ENCODE measurements at regions not wholly inside any gene's neighbourhood (a gene's known extent, or its start where the extent isn't known, plus 50 kb on each side); places are given as distances from the start of the nearest gene placed in this dataset.

DNA sequence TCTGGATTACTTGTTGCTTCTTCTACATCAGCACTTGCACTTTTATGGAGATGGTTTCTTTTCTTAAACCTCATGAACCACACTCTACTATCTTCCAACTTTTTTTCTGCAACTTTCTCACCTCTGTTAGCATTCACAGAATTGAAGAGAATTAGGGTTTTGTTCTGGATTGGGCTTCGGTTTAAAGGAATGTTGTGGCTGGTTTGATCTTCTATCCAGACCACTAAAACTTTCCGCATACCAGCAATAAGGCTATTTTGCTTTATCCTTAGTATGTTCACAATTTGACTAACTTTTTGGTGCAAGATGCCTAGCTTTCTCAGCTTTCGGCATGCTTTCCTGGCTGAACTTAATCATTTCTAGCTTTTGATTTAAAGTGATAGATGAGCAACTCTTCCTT lies 666.7 kb upstream of the MIR17HG start (continued):
- TF ChIP-seq ZNF624 (tag by site-specific recombination; IDR thresholded peaks at IDR 0.05) (no peak), ZNF518A (tag by site-specific recombination; conservative IDR thresholded peaks at IDR 0.05; ENCODE audit: low read depth) (no peak)
- TF ChIP-seq, protein P1, sequence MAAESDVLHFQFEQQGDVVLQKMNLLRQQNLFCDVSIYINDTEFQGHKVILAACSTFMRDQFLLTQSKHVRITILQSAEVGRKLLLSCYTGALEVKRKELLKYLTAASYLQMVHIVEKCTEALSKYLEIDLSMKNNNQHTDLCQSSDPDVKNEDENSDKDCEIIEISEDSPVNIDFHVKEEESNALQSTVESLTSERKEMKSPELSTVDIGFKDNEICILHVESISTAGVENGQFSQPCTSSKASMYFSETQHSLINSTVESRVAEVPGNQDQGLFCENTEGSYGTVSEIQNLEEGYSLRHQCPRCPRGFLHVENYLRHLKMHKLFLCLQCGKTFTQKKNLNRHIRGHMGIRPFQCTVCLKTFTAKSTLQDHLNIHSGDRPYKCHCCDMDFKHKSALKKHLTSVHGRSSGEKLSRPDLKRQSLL (tag by site-specific recombination; IDR thresholded peaks at IDR 0.05): no peak

- Histone ChIP-seq H3K27ac (ENCODE audit: extremely low read depth, low read depth, low read length) (no peak overlapping the region), H3K36me3 (ENCODE audit: control insufficient read depth in 2 of 2, insufficient read depth in 1 of 2, low read length in 2 of 2) (no peaks in the 10 kb centered on the region), H3K9me3 (ENCODE audit: control insufficient read depth, insufficient read depth, low read depth, low read length) (no peaks in the 10 kb centered on the region), H3K4me1 (ENCODE audit: control insufficient read depth, insufficient read depth, low read length) (no peaks in the 10 kb centered on the region), H3K4me3 (ENCODE audit: low read depth, low read length) (no peak overlapping the region)
- ChIA-PET CTCF (interaction anchor here (0.6 kb wide), 1 partner anchor 183 kb away, joined by 4 read pairs; no protein-coding TSS in a partner anchor), POLR2A (no interaction called here)
- TF ChIP-seq FEZF1 (tag by site-specific recombination; IDR thresholded peaks at IDR 0.05) (no peak), ZNF449 (tag by site-specific recombination; IDR thresholded peaks at IDR 0.05) (no peak), ZSCAN23 (tag by site-specific recombination; IDR thresholded peaks at IDR 0.05) (no peak), ZNF48 (tag by site-specific recombination; IDR thresholded peaks at IDR 0.05) (no peak), ZNF677 (tag by site-specific recombination; IDR thresholded peaks at IDR 0.05) (no peak), ZNF391 (tag by site-specific recombination; IDR thresholded peaks at IDR 0.05; ENCODE audit: borderline replicate concordance, low read depth) (no peak), BCL11B (tag by site-specific recombination; IDR thresholded peaks at IDR 0.05; ENCODE audit: low read depth) (no peak), SALL2 (tag by site-specific recombination; IDR thresholded peaks at IDR 0.05; ENCODE audit: borderline replicate concordance) (no peak), OSR2 (tag by site-specific recombination; IDR thresholded peaks at IDR 0.05) (no peak), ZNF670 (tag by site-specific recombination; IDR thresholded peaks at IDR 0.05; ENCODE audit: low read depth) (no peak), ZNF121 (tag by site-specific recombination; IDR thresholded peaks at IDR 0.05) (no peak), ZNF558 (tag by site-specific recombination; IDR thresholded peaks at IDR 0.05) (no peak), ZBTB49 (tag by site-specific recombination; IDR thresholded peaks at IDR 0.05; ENCODE audit: low read depth) (no peak), PRDM1 (tag by site-specific recombination; IDR thresholded peaks at IDR 0.05) (no peak), ZNF354C (tag by site-specific recombination; IDR thresholded peaks at IDR 0.05; ENCODE audit: borderline replicate concordance, low read depth) (no peak)
- TF ChIP-seq, protein P2, sequence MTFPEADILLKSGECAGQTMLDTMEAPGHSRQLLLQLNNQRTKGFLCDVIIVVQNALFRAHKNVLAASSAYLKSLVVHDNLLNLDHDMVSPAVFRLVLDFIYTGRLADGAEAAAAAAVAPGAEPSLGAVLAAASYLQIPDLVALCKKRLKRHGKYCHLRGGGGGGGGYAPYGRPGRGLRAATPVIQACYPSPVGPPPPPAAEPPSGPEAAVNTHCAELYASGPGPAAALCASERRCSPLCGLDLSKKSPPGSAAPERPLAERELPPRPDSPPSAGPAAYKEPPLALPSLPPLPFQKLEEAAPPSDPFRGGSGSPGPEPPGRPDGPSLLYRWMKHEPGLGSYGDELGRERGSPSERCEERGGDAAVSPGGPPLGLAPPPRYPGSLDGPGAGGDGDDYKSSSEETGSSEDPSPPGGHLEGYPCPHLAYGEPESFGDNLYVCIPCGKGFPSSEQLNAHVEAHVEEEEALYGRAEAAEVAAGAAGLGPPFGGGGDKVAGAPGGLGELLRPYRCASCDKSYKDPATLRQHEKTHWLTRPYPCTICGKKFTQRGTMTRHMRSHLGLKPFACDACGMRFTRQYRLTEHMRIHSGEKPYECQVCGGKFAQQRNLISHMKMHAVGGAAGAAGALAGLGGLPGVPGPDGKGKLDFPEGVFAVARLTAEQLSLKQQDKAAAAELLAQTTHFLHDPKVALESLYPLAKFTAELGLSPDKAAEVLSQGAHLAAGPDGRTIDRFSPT (tag by site-specific recombination; IDR thresholded peaks at IDR 0.05): no peak
These were observed 663.8 kb upstream of the MIR17HG start for GRCh38 chr13:90683711-90684131.

All from HEK293 (cell line).